ENCODE measurements at regions not wholly inside any gene's neighbourhood (a gene's known extent, or its start where the extent isn't known, plus 50 kb on each side); places are given as distances from the start of the nearest gene placed in this dataset.

DNA sequence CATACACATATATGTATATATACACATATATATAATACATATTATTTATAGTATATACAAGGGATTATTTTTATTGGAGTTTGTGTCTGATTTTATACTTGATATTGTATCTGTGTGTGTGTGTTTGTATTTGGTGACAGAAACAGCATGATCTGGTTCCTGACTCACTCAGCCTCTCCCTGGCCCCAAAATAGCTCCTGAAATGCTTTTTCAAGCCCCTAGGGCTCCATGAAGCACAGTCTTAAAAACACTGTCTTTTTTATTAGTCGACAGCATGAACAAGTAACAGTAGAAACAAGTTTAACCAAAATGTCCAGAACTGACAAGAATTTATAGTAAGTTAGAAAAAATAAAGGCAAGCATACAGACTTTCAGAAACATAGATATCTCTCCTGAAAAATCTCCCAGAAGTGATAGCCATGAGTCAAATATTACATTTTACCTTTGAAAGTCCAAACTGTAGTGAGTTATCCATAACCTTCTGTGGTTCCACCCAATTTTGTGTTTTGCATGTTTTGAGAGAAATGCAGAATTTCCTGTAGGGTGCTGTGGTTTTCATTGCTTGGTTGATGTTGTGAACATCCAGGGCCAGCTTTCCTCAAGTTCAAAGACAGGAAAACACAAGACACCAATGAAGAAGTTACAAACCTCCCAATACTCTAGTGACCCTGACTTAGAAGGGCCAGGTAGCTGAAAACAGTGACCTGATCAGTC is 98.5 kb upstream of the CCDC80 start:
- TF ChIP-seq, protein P1, sequence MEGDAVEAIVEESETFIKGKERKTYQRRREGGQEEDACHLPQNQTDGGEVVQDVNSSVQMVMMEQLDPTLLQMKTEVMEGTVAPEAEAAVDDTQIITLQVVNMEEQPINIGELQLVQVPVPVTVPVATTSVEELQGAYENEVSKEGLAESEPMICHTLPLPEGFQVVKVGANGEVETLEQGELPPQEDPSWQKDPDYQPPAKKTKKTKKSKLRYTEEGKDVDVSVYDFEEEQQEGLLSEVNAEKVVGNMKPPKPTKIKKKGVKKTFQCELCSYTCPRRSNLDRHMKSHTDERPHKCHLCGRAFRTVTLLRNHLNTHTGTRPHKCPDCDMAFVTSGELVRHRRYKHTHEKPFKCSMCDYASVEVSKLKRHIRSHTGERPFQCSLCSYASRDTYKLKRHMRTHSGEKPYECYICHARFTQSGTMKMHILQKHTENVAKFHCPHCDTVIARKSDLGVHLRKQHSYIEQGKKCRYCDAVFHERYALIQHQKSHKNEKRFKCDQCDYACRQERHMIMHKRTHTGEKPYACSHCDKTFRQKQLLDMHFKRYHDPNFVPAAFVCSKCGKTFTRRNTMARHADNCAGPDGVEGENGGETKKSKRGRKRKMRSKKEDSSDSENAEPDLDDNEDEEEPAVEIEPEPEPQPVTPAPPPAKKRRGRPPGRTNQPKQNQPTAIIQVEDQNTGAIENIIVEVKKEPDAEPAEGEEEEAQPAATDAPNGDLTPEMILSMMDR (conservative IDR thresholded peaks at IDR 0.05), result no peak
- TF ChIP-seq EZH2 (IDR thresholded peaks at IDR 0.05; ENCODE audit: low read depth), result no peak
